Prostate gland (tissue), 2 donors: ENCODE measurements at regions not wholly inside any gene's neighbourhood (a gene's known extent, or its start where the extent isn't known, plus 50 kb on each side); places are given as distances from the start of the nearest gene placed in this dataset.

Source experiments
- DNase-seq: peaks from one replicate; pipeline ENCODE4 v3.0.0-alpha.2; 2019; ENCODE audit warnings: low spot score
- H3K27ac ChIP-seq, 2 donors: fragments of 200-600 bp; sonication (generic); 2 replicates each; pipeline ENCODE4 v1.5.1; 2017 to 2019
- H3K27me3 ChIP-seq: fragments of 200-600 bp; sonication (generic); replicated peaks from 2 replicates; pipeline ENCODE4 v1.5.1; 2019; ENCODE audit not compliant: insufficient read depth
- H3K36me3 ChIP-seq, 2 donors: fragments of 200-600 bp; sonication (generic); 1 replicate in 1 of 2; 2 replicates in 1 of 2; pipeline versions ENCODE4 v1.5.1 to v1.8.1; 2017 to 2019
- H3K4me1 ChIP-seq: fragments of 200-600 bp; sonication (generic); replicated peaks from 2 replicates; pipeline ENCODE4 v1.5.1; 2019
- H3K4me3 ChIP-seq, 2 donors: fragments of 200-600 bp; sonication (generic); 2 replicates each; pipeline ENCODE4 v1.5.1; 2017 to 2019
- H3K9me3 ChIP-seq: fragments of 200-600 bp; sonication (generic); 2 replicates; pipeline ENCODE4 v1.5.1; 2017
- CTCF ChIP-seq, 4 experiments: fragments of 200-600 bp in 2 of 4; fragments of 450-650 bp in 2 of 4; sonication (generic) in 2 of 4; IDR thresholded peaks; 1 replicate in 3 of 4; 2 replicates in 1 of 4; pipeline ENCODE4 v1.5.1; 2016 to 2019; ENCODE audit warnings: antibody characterized with exemption in 4 of 4, mild to moderate bottlenecking in 2 of 4, moderate library complexity in 2 of 4
- POLR2A ChIP-seq: fragments of 450-650 bp; IDR thresholded peaks from one replicate; pipeline ENCODE4 v1.6.1; 2016; ENCODE audit warnings: antibody characterized with exemption, mild to moderate bottlenecking
- POLR2AphosphoS5 ChIP-seq: sonication (generic); formaldehyde crosslinking; IDR thresholded peaks from one replicate; pipeline ENCODE4 v1.6.1; 2017; ENCODE audit warnings: antibody characterized with exemption
- WGBS: methylation state at CpG from one replicate; pipeline ENCODE4 v1.1.5; 2018; 5-methylcytosine and 5-hydroxymethylcytosine counted together
- intact Hi-C: fragments of 100-400 bp; cut with DNase I; formaldehyde crosslinking; loops from one replicate; pipeline ENCODE4 v1.14.2; 2022

GRCh38 chr3:95254061-95254460 is 1191.2 kb downstream of the NSUN3 start:
- Histone ChIP-seq H3K36me3 (no peaks in the 10 kb centered on the region), H3K27ac (no peak overlapping the region), H3K9me3 (no peaks in the 10 kb centered on the region), H3K4me3 (no peak overlapping the region), H3K4me1 (no peaks in the 10 kb centered on the region), H3K27me3 (no peaks in the 10 kb centered on the region)
- intact Hi-C loops: no loop called here
- TF ChIP-seq POLR2AphosphoS5 (no peak), POLR2A (no peak), CTCF (IDR thresholded peaks at IDR 0.05) (no peak)
- no peak for DNase-seq

GRCh38 chr3:95254758-95255157 is 1191.9 kb downstream of the NSUN3 start:
- no peaks in the 10 kb centered on the region for H3K36me3 ChIP-seq
- TF ChIP-seq POLR2AphosphoS5 (no peak), CTCF (IDR thresholded peaks at IDR 0.05) (no peak), POLR2A (no peak)
- H3K27me3 ChIP-seq: no peaks in the 10 kb centered on the region
- no peak for DNase-seq
- no peak overlapping the region for H3K4me3 ChIP-seq
- intact Hi-C loops: no loop called here
- no peak overlapping the region for H3K27ac ChIP-seq
- H3K9me3 ChIP-seq: no peaks in the 10 kb centered on the region
- WGBS: 89% methylated on average over 6 of the region's 6 CpGs
- H3K4me1 ChIP-seq: no peaks in the 10 kb centered on the region

- H3K27ac ChIP-seq: no peak overlapping the region
- H3K27me3 ChIP-seq: no peaks in the 10 kb centered on the region
- 84% methylated on average over 3 of the region's 3 CpGs for WGBS
- intact Hi-C loops: no loop called here
- DNase-seq: no peak
- H3K9me3 ChIP-seq: no peaks in the 10 kb centered on the region
- no peak overlapping the region for H3K4me3 ChIP-seq
- H3K36me3 ChIP-seq: no peaks in the 10 kb centered on the region
- TF ChIP-seq POLR2AphosphoS5 (no peak), CTCF (IDR thresholded peaks at IDR 0.05) (no peak), POLR2A (no peak)
- H3K4me1 ChIP-seq: peaks cover 3% of the 10 kb centered on the region
These were observed 1202.3 kb downstream of the NSUN3 start for GRCh38 chr3:95265129-95265528.

GRCh38 chr3:95271395-95271794 is 1208.5 kb downstream of the NSUN3 start:
- Histone ChIP-seq H3K9me3 (no peaks in the 10 kb centered on the region), H3K27me3 (no peaks in the 10 kb centered on the region), H3K36me3 (no peaks in the 10 kb centered on the region), H3K27ac (no peak overlapping the region), H3K4me1 (no peaks in the 10 kb centered on the region), H3K4me3 (no peak overlapping the region)
- intact Hi-C loops: no loop called here
- no peak for TF ChIP-seq POLR2AphosphoS5
- TF ChIP-seq POLR2A: no peak
- TF ChIP-seq CTCF (IDR thresholded peaks at IDR 0.05): no peak
- DNase-seq: no peak
- WGBS: 84% methylated on average over 1 of the region's 1 CpG

- Histone ChIP-seq H3K9me3 (no peaks in the 10 kb centered on the region), H3K4me1 (no peaks in the 10 kb centered on the region), H3K4me3 (no peak overlapping the region), H3K36me3 (no peaks in the 10 kb centered on the region), H3K27ac (no peak overlapping the region), H3K27me3 (no peaks in the 10 kb centered on the region)
- 87% methylated on average over 3 of the region's 3 CpGs for WGBS
- intact Hi-C loops: no loop called here
- TF ChIP-seq POLR2AphosphoS5: no peak
- TF ChIP-seq POLR2A: no peak
- no peak for TF ChIP-seq CTCF (IDR thresholded peaks at IDR 0.05)
- no peak for DNase-seq
These were observed 1209.3 kb downstream of the NSUN3 start for GRCh38 chr3:95272166-95272565.
